RKO (cell line): ENCODE measurements at regions not wholly inside any gene's neighbourhood (a gene's known extent, or its start where the extent isn't known, plus 50 kb on each side); places are given as distances from the start of the nearest gene placed in this dataset.
A peak's percentile ranks its signal among the peaks of the same experiment; 100 is the strongest.

ENCODE experiments used
- DNase-seq: peaks from one replicate; pipeline ENCODE4 v3.0.0-alpha.2; 2016; ENCODE audit warnings: low spot score

- no peak for DNase-seq
Observed at GRCh38 chr3:30332196-30333021, 274.0 kb upstream of the TGFBR2 start.

GRCh38 chr3:30333143-30333542, 273.3 kb upstream of the TGFBR2 start:
- DNase-seq, result no peak

GRCh38 chr3:30333903-30334302, 272.5 kb upstream of the TGFBR2 start:
- DNase-seq, result no peak

- DNase-seq, result no peak
Observed at GRCh38 chr3:30340500-30340899, 265.9 kb upstream of the TGFBR2 start.

GRCh38 chr3:30341079-30341478, 265.3 kb upstream of the TGFBR2 start:
- DNase-seq, result no peak

GRCh38 chr3:30341851-30342250, 264.6 kb upstream of the TGFBR2 start:
- no peak for DNase-seq

- DNase-seq, result peak; percentile 90
Observed at GRCh38 chr3:30342318-30343060, 263.9 kb upstream of the TGFBR2 start.

GRCh38 chr3:30343067-30343831, 263.2 kb upstream of the TGFBR2 start:
- DNase-seq, result no peak

- no peak for DNase-seq
Observed at GRCh38 chr3:30343861-30344260, 262.5 kb upstream of the TGFBR2 start.

- DNase-seq, result no peak
Observed at GRCh38 chr3:30344288-30344687, 262.1 kb upstream of the TGFBR2 start.

GRCh38 chr3:30346933-30347320, 259.5 kb upstream of the TGFBR2 start:
- DNase-seq, result no peak

- peak; percentile 88 for DNase-seq
Observed at GRCh38 chr3:30347679-30348216, 258.7 kb upstream of the TGFBR2 start.

GRCh38 chr3:30349507-30349906, 256.9 kb upstream of the TGFBR2 start:
- DNase-seq, result no peak

- DNase-seq, result no peak
Observed at GRCh38 chr3:30350011-30350410, 256.4 kb upstream of the TGFBR2 start.

- DNase-seq, result no peak
Observed at GRCh38 chr3:30350901-30351300, 255.5 kb upstream of the TGFBR2 start.

- no peak for DNase-seq
Observed at GRCh38 chr3:30352410-30353318, 253.7 kb upstream of the TGFBR2 start.

- DNase-seq, result no peak
Observed at GRCh38 chr3:30353711-30354467, 252.5 kb upstream of the TGFBR2 start.

GRCh38 chr3:30354513-30354912, 251.9 kb upstream of the TGFBR2 start:
- no peak for DNase-seq

- no peak for DNase-seq
Observed at GRCh38 chr3:30354972-30355371, 251.4 kb upstream of the TGFBR2 start.

GRCh38 chr3:30355622-30356021, 250.8 kb upstream of the TGFBR2 start:
- no peak for DNase-seq
